KG1 (cell line): ENCODE measurements at regions not wholly inside any gene's neighbourhood (a gene's known extent, or its start where the extent isn't known, plus 50 kb on each side); places are given as distances from the start of the nearest gene placed in this dataset.
"Not testable (repeated sequence)": the region's sequence is repeated elsewhere in the genome, so short reads cannot be mapped to it uniquely, and the experiment has no call there.

Experiments
- DNase-seq: peaks from one replicate; lab custom pipeline; 2025; lab: John Stamatoyannopoulos, UW

DNA sequence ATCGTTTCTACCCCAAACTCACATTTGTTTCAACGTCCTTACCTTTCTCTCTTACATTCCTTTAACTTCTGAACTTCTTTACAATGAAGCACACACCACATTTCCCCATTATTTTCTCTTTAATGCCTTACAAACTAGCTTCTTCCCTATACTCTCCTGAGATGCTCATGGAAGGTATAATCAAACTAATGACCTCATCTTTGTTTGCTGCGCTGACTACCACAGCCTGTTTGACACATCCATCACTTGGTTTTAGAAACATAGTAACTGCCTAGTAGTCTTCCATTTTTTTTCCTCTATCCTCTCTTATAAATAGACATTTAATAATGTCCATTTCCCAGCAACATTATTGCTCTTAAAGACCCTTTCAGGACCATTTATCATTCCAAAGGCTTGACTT is 230.5 kb upstream of the LRTM1 start:
- DNase-seq, result no peak

DNA sequence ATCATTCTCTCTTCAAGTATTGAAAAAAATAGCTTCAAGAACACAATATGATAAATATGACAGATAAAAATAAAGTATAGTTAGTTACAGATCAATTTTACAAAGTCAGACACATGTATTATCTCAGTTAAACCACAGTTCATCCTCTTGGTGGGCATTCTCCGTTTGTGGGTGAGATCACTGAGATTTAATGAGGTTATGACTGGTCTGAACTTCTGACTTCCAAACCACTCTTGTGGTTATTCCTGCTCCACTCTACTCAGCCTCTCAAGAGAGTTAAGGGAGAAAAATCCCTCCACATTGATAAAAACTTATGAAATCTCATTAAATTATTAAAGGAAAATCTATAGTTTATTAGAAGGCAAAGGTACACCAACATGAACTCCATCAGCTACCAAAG is 229.9 kb upstream of the LRTM1 start:
- DNase-seq, result no peak

- DNase-seq, result no peak
Observed at GRCh38 chr3:55156851-55157650, 229.2 kb upstream of the LRTM1 start.

- no peak for DNase-seq
Observed at GRCh38 chr3:55147856-55148720, 220.2 kb upstream of the LRTM1 start.

GRCh38 chr3:55147406-55147805 is 219.5 kb upstream of the LRTM1 start:
- no peak for DNase-seq

GRCh38 chr3:55146216-55146615 is 218.4 kb upstream of the LRTM1 start:
- no peak for DNase-seq

GRCh38 chr3:55144015-55144673 is 216.3 kb upstream of the LRTM1 start:
- no peak for DNase-seq

GRCh38 chr3:55143336-55143735 is 215.5 kb upstream of the LRTM1 start:
- DNase-seq, result no peak

- DNase-seq, result not testable (repeated sequence)
Observed at GRCh38 chr3:55136291-55136690, 208.4 kb upstream of the LRTM1 start.

- DNase-seq, result no peak
Observed at GRCh38 chr3:55128225-55128823, 200.5 kb upstream of the LRTM1 start.

GRCh38 chr3:55127565-55127964 is 199.7 kb upstream of the LRTM1 start:
- no peak for DNase-seq

GRCh38 chr3:55124371-55124770 is 196.5 kb upstream of the LRTM1 start:
- no peak for DNase-seq
